WTC11 (cell line): ENCODE measurements at regions not wholly inside any gene's neighbourhood (a gene's known extent, or its start where the extent isn't known, plus 50 kb on each side); places are given as distances from the start of the nearest gene placed in this dataset.

ENCODE experiments used
- ATAC-seq: fragments of 200-7000 bp; cut with Tn5 transposase; 2 replicates; pipeline ENCODE4 v1.10.0; 2021; ENCODE audit warnings: mild to moderate bottlenecking, moderate library complexity
- CTCF ChIA-PET: fragments of 300-600 bp; sonication (Branson Sonifier 250); formaldehyde crosslinking; loops from one replicate; lab custom pipeline; 2021; ENCODE audit warnings: antibody characterized with exemption; lab: Charles Lee
- POLR2A ChIA-PET: fragments of 350-600 bp; sonication (Branson Sonifier 250); formaldehyde crosslinking; loops from one replicate; lab custom pipeline; 2021; ENCODE audit warnings: antibody characterized with exemption; lab: Charles Lee
- DNase-seq: peaks from one replicate; pipeline ENCODE4 v3.0.0; 2021; ENCODE audit warnings: low spot score
- H3K27ac Mint-ChIP-seq: 2 replicates; pipeline ENCODE4 v1.8.0; 2021; ENCODE audit warnings: mixed read lengths
- H3K27me3 Mint-ChIP-seq: 2 replicates; pipeline ENCODE4 v1.8.0; 2021; ENCODE audit warnings: low read depth, mild to moderate bottlenecking, moderate library complexity, mixed read lengths
- H3K36me3 Mint-ChIP-seq: 2 replicates; pipeline ENCODE4 v1.8.0; 2021; ENCODE audit warnings: mixed read lengths
- H3K4me1 Mint-ChIP-seq: 2 replicates; pipeline ENCODE4 v1.8.0; 2022; ENCODE audit warnings: mixed read lengths
- H3K4me3 Mint-ChIP-seq: 2 replicates; pipeline ENCODE4 v1.8.0; 2021; ENCODE audit warnings: mild to moderate bottlenecking, moderate library complexity, mixed read lengths
- H3K9me3 Mint-ChIP-seq: 2 replicates; pipeline ENCODE4 v1.8.0; 2021; ENCODE audit warnings: mixed read lengths
- ATF1 ChIP-seq: sonication (generic); formaldehyde crosslinking; IDR thresholded peaks from 2 replicates; pipeline ENCODE4 v1.8.1; 2023; ENCODE audit warnings: mild to moderate bottlenecking, moderate library complexity, missing genetic modification reagents
- HMGA2 ChIP-seq: fragments of 250-450 bp; sonication (Bioruptor Pico); IDR thresholded peaks from 2 replicates; pipeline ENCODE4 v1.4.0; 2021; ENCODE audit warnings: mild to moderate bottlenecking, moderate library complexity
- NFE2L1 ChIP-seq: sonication (generic); formaldehyde crosslinking; IDR thresholded peaks from 2 replicates; pipeline ENCODE4 v1.8.1; 2023; ENCODE audit warnings: missing genetic modification reagents
- PRRX2 ChIP-seq: fragments of 250-450 bp; sonication (Bioruptor Pico); IDR thresholded peaks from 2 replicates; pipeline ENCODE4 v1.8.0; 2021; ENCODE audit warnings: mild to moderate bottlenecking
- SMAD4 ChIP-seq: sonication (generic); formaldehyde crosslinking; IDR thresholded peaks from 2 replicates; pipeline ENCODE4 v1.8.0; 2022; ENCODE audit warnings: mild to moderate bottlenecking, missing genetic modification reagents
- TF ChIP-seq, protein P1 (sequence below): sonication (generic); formaldehyde crosslinking; IDR thresholded peaks from 2 replicates; pipeline ENCODE4 v1.8.0; 2022; ENCODE audit warnings: mild to moderate bottlenecking, missing genetic modification reagents
- TF ChIP-seq, protein P2 (sequence below): sonication (generic); formaldehyde crosslinking; IDR thresholded peaks from 2 replicates; pipeline ENCODE4 v1.8.1; 2022; ENCODE audit warnings: missing genetic modification reagents, borderline replicate concordance
- TF ChIP-seq, protein P3 (sequence below): sonication (generic); formaldehyde crosslinking; IDR thresholded peaks from 2 replicates; pipeline ENCODE4 v1.8.1; 2022; ENCODE audit warnings: low read depth, mild to moderate bottlenecking, moderate library complexity, missing genetic modification reagents, borderline replicate concordance
- TF ChIP-seq, protein P4 (sequence below): sonication (generic); formaldehyde crosslinking; IDR thresholded peaks from 2 replicates; pipeline ENCODE4 v1.8.0; 2022; ENCODE audit warnings: mild to moderate bottlenecking, missing genetic modification reagents
- TF ChIP-seq, protein P5 (sequence below): fragments of 250-450 bp; sonication (Bioruptor Pico); IDR thresholded peaks from 2 replicates; pipeline ENCODE4 v2.1.2; 2022; ENCODE audit warnings: mild to moderate bottlenecking, moderate library complexity
- TF ChIP-seq, protein P6 (sequence below): sonication (generic); formaldehyde crosslinking; IDR thresholded peaks from 2 replicates; pipeline ENCODE4 v1.8.0; 2023; ENCODE audit warnings: missing genetic modification reagents, mild to moderate bottlenecking, borderline replicate concordance

DNA sequence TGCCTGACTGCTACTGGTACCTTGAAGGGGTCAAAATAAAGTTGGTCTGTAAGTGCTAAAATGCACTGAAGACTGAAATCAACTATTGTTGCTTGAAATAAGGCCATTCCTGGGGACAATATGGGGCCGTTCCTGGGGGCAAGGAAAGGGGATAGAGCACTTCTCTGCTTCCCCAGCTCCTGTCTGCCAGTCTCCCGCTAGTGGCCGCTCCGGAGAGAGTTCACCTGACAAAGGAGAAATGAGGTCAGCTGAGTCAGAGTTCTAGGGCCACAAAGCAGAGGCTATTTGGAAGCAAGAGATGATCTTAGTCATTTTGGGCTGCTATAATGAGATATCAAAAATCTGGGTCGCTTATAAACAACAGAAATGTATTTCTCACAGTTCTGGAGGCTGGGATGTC lies 345.9 kb downstream of the TSN start (continued):
- TF ChIP-seq, protein P1, sequence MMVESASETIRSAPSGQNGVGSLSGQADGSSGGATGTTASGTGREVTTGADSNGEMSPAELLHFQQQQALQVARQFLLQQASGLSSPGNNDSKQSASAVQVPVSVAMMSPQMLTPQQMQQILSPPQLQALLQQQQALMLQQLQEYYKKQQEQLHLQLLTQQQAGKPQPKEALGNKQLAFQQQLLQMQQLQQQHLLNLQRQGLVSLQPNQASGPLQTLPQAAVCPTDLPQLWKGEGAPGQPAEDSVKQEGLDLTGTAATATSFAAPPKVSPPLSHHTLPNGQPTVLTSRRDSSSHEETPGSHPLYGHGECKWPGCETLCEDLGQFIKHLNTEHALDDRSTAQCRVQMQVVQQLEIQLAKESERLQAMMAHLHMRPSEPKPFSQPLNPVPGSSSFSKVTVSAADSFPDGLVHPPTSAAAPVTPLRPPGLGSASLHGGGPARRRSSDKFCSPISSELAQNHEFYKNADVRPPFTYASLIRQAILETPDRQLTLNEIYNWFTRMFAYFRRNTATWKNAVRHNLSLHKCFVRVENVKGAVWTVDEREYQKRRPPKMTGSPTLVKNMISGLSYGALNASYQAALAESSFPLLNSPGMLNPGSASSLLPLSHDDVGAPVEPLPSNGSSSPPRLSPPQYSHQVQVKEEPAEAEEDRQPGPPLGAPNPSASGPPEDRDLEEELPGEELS (CRISPR knock-in tag): no peak
- no peak for TF ChIP-seq PRRX2 (CRISPR knock-in tag)

DNA sequence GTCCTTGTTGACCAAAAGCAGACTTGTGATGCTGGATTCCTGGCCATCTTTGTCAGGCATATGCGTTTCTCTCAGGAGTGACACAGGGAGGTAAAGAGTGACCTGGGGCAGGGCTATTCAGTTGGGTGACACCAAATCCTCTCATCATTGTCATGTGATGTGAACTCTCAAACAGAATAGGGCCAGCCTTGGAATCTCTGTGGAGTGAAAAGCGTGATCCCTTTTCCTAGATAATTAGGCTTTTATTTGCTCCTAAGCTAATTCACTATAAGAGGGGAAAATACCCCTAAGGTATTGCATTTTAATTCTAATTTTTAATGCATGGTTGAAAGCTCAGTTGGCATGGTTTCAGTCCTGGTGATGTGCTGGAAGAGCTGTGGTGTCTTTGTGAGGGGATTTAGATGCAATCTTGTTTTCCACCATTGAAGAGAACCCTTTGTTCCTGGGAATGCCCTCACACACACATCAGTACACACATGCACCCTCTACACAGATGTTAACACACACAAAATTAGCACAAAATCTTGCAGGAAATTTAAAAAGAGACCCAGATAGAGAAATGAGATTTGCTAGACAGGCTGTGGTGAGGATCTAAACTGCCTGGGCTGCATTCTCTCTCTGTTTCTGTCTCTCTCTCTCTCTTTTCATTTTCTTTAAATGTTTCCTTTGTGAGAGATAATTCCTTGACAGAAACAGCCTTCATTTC lies 349.9 kb downstream of the TSN start:
- no peak for ATAC-seq
- Mint-ChIP-seq H3K4me3 (no peak overlapping the region), H3K27ac (no peak overlapping the region), H3K36me3 (peaks cover 11% of the 10 kb centered on the region; the same call in 1 of the 2 replicates), H3K4me1 (peaks cover 28% of the 10 kb centered on the region), H3K9me3 (peaks cover 27% of the 10 kb centered on the region)
- no peak for DNase-seq
- TF ChIP-seq, protein P2, sequence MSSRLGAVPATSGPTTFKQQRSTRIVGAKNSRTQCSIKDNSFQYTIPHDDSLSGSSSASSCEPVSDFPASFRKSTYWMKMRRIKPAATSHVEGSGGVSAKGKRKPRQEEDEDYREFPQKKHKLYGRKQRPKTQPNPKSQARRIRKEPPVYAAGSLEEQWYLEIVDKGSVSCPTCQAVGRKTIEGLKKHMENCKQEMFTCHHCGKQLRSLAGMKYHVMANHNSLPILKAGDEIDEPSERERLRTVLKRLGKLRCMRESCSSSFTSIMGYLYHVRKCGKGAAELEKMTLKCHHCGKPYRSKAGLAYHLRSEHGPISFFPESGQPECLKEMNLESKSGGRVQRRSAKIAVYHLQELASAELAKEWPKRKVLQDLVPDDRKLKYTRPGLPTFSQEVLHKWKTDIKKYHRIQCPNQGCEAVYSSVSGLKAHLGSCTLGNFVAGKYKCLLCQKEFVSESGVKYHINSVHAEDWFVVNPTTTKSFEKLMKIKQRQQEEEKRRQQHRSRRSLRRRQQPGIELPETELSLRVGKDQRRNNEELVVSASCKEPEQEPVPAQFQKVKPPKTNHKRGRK (CRISPR knock-in tag): no peak
- TF ChIP-seq, protein P3, sequence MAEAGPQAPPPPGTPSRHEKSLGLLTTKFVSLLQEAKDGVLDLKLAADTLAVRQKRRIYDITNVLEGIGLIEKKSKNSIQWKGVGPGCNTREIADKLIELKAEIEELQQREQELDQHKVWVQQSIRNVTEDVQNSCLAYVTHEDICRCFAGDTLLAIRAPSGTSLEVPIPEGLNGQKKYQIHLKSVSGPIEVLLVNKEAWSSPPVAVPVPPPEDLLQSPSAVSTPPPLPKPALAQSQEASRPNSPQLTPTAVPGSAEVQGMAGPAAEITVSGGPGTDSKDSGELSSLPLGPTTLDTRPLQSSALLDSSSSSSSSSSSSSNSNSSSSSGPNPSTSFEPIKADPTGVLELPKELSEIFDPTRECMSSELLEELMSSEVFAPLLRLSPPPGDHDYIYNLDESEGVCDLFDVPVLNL (CRISPR knock-in tag): no peak
- no peak for TF ChIP-seq SMAD4 (CRISPR knock-in tag)
- TF ChIP-seq, protein P4, sequence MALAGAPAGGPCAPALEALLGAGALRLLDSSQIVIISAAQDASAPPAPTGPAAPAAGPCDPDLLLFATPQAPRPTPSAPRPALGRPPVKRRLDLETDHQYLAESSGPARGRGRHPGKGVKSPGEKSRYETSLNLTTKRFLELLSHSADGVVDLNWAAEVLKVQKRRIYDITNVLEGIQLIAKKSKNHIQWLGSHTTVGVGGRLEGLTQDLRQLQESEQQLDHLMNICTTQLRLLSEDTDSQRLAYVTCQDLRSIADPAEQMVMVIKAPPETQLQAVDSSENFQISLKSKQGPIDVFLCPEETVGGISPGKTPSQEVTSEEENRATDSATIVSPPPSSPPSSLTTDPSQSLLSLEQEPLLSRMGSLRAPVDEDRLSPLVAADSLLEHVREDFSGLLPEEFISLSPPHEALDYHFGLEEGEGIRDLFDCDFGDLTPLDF (CRISPR knock-in tag): no peak
- no peak for TF ChIP-seq NFE2L1 (CRISPR knock-in tag)
- TF ChIP-seq, protein P5, sequence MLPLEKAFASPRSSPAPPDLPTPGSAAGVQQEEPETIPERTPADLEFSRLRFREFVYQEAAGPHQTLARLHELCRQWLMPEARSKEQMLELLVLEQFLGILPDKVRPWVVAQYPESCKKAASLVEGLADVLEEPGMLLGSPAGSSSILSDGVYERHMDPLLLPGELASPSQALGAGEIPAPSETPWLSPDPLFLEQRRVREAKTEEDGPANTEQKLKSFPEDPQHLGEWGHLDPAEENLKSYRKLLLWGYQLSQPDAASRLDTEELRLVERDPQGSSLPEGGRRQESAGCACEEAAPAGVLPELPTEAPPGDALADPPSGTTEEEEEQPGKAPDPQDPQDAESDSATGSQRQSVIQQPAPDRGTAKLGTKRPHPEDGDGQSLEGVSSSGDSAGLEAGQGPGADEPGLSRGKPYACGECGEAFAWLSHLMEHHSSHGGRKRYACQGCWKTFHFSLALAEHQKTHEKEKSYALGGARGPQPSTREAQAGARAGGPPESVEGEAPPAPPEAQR (CRISPR knock-in tag): no peak
- TF ChIP-seq, protein P6, sequence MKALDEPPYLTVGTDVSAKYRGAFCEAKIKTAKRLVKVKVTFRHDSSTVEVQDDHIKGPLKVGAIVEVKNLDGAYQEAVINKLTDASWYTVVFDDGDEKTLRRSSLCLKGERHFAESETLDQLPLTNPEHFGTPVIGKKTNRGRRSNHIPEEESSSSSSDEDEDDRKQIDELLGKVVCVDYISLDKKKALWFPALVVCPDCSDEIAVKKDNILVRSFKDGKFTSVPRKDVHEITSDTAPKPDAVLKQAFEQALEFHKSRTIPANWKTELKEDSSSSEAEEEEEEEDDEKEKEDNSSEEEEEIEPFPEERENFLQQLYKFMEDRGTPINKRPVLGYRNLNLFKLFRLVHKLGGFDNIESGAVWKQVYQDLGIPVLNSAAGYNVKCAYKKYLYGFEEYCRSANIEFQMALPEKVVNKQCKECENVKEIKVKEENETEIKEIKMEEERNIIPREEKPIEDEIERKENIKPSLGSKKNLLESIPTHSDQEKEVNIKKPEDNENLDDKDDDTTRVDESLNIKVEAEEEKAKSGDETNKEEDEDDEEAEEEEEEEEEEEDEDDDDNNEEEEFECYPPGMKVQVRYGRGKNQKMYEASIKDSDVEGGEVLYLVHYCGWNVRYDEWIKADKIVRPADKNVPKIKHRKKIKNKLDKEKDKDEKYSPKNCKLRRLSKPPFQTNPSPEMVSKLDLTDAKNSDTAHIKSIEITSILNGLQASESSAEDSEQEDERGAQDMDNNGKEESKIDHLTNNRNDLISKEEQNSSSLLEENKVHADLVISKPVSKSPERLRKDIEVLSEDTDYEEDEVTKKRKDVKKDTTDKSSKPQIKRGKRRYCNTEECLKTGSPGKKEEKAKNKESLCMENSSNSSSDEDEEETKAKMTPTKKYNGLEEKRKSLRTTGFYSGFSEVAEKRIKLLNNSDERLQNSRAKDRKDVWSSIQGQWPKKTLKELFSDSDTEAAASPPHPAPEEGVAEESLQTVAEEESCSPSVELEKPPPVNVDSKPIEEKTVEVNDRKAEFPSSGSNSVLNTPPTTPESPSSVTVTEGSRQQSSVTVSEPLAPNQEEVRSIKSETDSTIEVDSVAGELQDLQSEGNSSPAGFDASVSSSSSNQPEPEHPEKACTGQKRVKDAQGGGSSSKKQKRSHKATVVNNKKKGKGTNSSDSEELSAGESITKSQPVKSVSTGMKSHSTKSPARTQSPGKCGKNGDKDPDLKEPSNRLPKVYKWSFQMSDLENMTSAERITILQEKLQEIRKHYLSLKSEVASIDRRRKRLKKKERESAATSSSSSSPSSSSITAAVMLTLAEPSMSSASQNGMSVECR (CRISPR knock-in tag): no peak
- TF ChIP-seq HMGA2 (CRISPR knock-in tag): no peak
- TF ChIP-seq ATF1 (CRISPR knock-in tag): no peak
- TF ChIP-seq, all 79 proteins: peak for 0
- no peaks in the 10 kb centered on the region for H3K27me3 Mint-ChIP-seq
- ChIA-PET POLR2A (no interaction called here), CTCF (no interaction called here)
